ENCODE measurements at regions not wholly inside any gene's neighbourhood (a gene's known extent, or its start where the extent isn't known, plus 50 kb on each side); places are given as distances from the start of the nearest gene placed in this dataset.

- Histone ChIP-seq H3K27me3 (ENCODE audit: insufficient read depth, low read length) (no peaks in the 10 kb centered on the region), H3K9me3 (ENCODE audit: insufficient read depth, low read depth, low read length) (peaks cover 5% of the 10 kb centered on the region), H3K4me2 (ENCODE audit: low read length) (no peak overlapping the region), H3K79me2 (ENCODE audit: insufficient read depth, low read length) (no peaks in the 10 kb centered on the region), H3K4me3 (ENCODE audit: insufficient read depth, low read depth, low read length) (no peak overlapping the region), H3K36me3 (ENCODE audit: insufficient read depth, low read length) (no peaks in the 10 kb centered on the region), H4K20me1 (ENCODE audit: insufficient read depth, low read length) (no peaks in the 10 kb centered on the region), H3K4me1 (ENCODE audit: insufficient read depth, low read length) (no peaks in the 10 kb centered on the region), H3K27ac (ENCODE audit: low read depth, low read length) (no peak overlapping the region), H2AFZ (ENCODE audit: low read depth, low read length) (no peak overlapping the region), H3K9ac (ENCODE audit: low read length) (no peak overlapping the region)
- TF ChIP-seq, protein P1, sequence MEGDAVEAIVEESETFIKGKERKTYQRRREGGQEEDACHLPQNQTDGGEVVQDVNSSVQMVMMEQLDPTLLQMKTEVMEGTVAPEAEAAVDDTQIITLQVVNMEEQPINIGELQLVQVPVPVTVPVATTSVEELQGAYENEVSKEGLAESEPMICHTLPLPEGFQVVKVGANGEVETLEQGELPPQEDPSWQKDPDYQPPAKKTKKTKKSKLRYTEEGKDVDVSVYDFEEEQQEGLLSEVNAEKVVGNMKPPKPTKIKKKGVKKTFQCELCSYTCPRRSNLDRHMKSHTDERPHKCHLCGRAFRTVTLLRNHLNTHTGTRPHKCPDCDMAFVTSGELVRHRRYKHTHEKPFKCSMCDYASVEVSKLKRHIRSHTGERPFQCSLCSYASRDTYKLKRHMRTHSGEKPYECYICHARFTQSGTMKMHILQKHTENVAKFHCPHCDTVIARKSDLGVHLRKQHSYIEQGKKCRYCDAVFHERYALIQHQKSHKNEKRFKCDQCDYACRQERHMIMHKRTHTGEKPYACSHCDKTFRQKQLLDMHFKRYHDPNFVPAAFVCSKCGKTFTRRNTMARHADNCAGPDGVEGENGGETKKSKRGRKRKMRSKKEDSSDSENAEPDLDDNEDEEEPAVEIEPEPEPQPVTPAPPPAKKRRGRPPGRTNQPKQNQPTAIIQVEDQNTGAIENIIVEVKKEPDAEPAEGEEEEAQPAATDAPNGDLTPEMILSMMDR (IDR thresholded peaks at IDR 0.05; ENCODE audit: insufficient read depth, low read depth, low read length) = no peak
- TF ChIP-seq EZH2 (IDR thresholded peaks at IDR 0.05; ENCODE audit: insufficient read depth, low read length) = no peak
- Mint-ChIP-seq H3K4me1 (ENCODE audit: low read depth, unreplicated experiment) (no peaks in the 10 kb centered on the region), H3K27me3 (ENCODE audit: low read depth, unreplicated experiment) (peaks cover 18% of the 10 kb centered on the region), H3K27ac (ENCODE audit: unreplicated experiment) (no peak overlapping the region), H3K9me3 (ENCODE audit: unreplicated experiment) (no peaks in the 10 kb centered on the region), H3K4me3 (ENCODE audit: unreplicated experiment) (no peak overlapping the region), H3K36me3 (ENCODE audit: low read depth, unreplicated experiment) (no peaks in the 10 kb centered on the region)
- FAIRE-seq (no peak), DNase-seq (ENCODE audit: low read depth) (no peak)
Observed at GRCh38 chr7:156445997-156446761, 194.4 kb upstream of the RNF32 start.

DNA sequence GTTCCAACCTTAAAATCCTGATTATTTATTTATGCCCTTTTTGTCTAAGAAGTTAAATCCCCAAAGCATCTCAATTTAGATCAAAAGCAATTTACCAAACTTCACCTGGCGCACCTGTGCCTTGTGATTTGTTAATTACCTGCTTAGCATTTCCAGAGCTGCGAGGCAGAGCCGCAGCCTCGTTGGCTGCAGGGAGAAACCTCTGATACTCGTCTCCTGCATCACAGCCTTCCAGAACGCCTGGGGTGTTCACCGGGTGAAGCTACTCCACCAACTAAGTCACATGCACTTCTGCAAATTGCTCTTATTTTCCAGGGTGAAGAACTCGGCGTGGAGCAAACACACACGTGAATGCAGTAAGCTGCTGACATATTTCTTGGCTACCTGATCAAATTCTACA, 198.1 kb upstream of the RNF32 start:
- no peaks in the 10 kb centered on the region for H3K79me2 ChIP-seq (ENCODE audit: insufficient read depth, low read length)
- Mint-ChIP-seq H3K27ac (ENCODE audit: unreplicated experiment) (no peak overlapping the region), H3K27me3 (ENCODE audit: low read depth, unreplicated experiment) (peaks cover 28% of the 10 kb centered on the region), H3K9me3 (ENCODE audit: unreplicated experiment) (no peaks in the 10 kb centered on the region), H3K36me3 (ENCODE audit: low read depth, unreplicated experiment) (no peaks in the 10 kb centered on the region), H3K4me1 (ENCODE audit: low read depth, unreplicated experiment) (no peaks in the 10 kb centered on the region), H3K4me3 (ENCODE audit: unreplicated experiment) (no peak overlapping the region)
- H3K9me3 ChIP-seq (ENCODE audit: insufficient read depth, low read depth, low read length) = no peaks in the 10 kb centered on the region
- no peaks in the 10 kb centered on the region for H3K36me3 ChIP-seq (ENCODE audit: insufficient read depth, low read length)
- H3K4me3 ChIP-seq (ENCODE audit: insufficient read depth, low read depth, low read length) = no peak overlapping the region
- H3K4me1 ChIP-seq (ENCODE audit: insufficient read depth, low read length) = no peaks in the 10 kb centered on the region
- H3K27ac ChIP-seq (ENCODE audit: low read depth, low read length) = no peak overlapping the region
- H3K27me3 ChIP-seq (ENCODE audit: insufficient read depth, low read length) = no peaks in the 10 kb centered on the region
- no peak overlapping the region for H2AFZ ChIP-seq (ENCODE audit: low read depth, low read length)
- H3K9ac ChIP-seq (ENCODE audit: low read length) = no peak overlapping the region
- H3K4me2 ChIP-seq (ENCODE audit: low read length) = no peak overlapping the region
- FAIRE-seq = no peak
- DNase-seq (ENCODE audit: low read depth) = no peak
- no peaks in the 10 kb centered on the region for H4K20me1 ChIP-seq (ENCODE audit: insufficient read depth, low read length)
- TF ChIP-seq, protein P1 (IDR thresholded peaks at IDR 0.05; ENCODE audit: insufficient read depth, low read depth, low read length) = no peak
- TF ChIP-seq EZH2 (IDR thresholded peaks at IDR 0.05; ENCODE audit: insufficient read depth, low read length) = no peak

- H3K27ac ChIP-seq (ENCODE audit: low read depth, low read length) = no peak overlapping the region
- no peaks in the 10 kb centered on the region for H3K27me3 ChIP-seq (ENCODE audit: insufficient read depth, low read length)
- H3K4me2 ChIP-seq (ENCODE audit: low read length) = no peak overlapping the region
- no peaks in the 10 kb centered on the region for H3K79me2 ChIP-seq (ENCODE audit: insufficient read depth, low read length)
- Mint-ChIP-seq H3K27ac (ENCODE audit: unreplicated experiment) (no peak overlapping the region), H3K36me3 (ENCODE audit: low read depth, unreplicated experiment) (no peaks in the 10 kb centered on the region), H3K9me3 (ENCODE audit: unreplicated experiment) (no peaks in the 10 kb centered on the region), H3K4me3 (ENCODE audit: unreplicated experiment) (no peak overlapping the region), H3K27me3 (ENCODE audit: low read depth, unreplicated experiment) (peaks cover 21% of the 10 kb centered on the region), H3K4me1 (ENCODE audit: low read depth, unreplicated experiment) (no peaks in the 10 kb centered on the region)
- no peaks in the 10 kb centered on the region for H3K4me1 ChIP-seq (ENCODE audit: insufficient read depth, low read length)
- H3K9me3 ChIP-seq (ENCODE audit: insufficient read depth, low read depth, low read length) = no peaks in the 10 kb centered on the region
- TF ChIP-seq EZH2 (IDR thresholded peaks at IDR 0.05; ENCODE audit: insufficient read depth, low read length) = no peak
- TF ChIP-seq, protein P1 (IDR thresholded peaks at IDR 0.05; ENCODE audit: insufficient read depth, low read depth, low read length) = no peak
- no peaks in the 10 kb centered on the region for H4K20me1 ChIP-seq (ENCODE audit: insufficient read depth, low read length)
- no peak overlapping the region for H3K9ac ChIP-seq (ENCODE audit: low read length)
- DNase-seq (ENCODE audit: low read depth) = no peak
- H3K36me3 ChIP-seq (ENCODE audit: insufficient read depth, low read length) = no peaks in the 10 kb centered on the region
- no peak overlapping the region for H3K4me3 ChIP-seq (ENCODE audit: insufficient read depth, low read depth, low read length)
- no peak for FAIRE-seq
- H2AFZ ChIP-seq (ENCODE audit: low read depth, low read length) = no peak overlapping the region
Observed at GRCh38 chr7:156440456-156440855, 200.1 kb upstream of the RNF32 start.
